NT2/D1 (cell line): ENCODE measurements at regions not wholly inside any gene's neighbourhood (a gene's known extent, or its start where the extent isn't known, plus 50 kb on each side); places are given as distances from the start of the nearest gene placed in this dataset.

Experiments
- DNase-seq: peaks from one replicate; pipeline ENCODE4 v3.0.0-alpha.2; 2011; ENCODE audit warnings: low read depth, low spot score
- H3K27me3 ChIP-seq: 2 replicates; pipeline ENCODE4 v1.6.0; 2011; ENCODE audit warnings: mild to moderate bottlenecking; ENCODE audit not compliant: insufficient read length, insufficient read depth
- H3K36me3 ChIP-seq: 2 replicates; pipeline ENCODE4 v1.6.1; 2011; ENCODE audit warnings: mild to moderate bottlenecking, low read length, mixed read lengths; ENCODE audit not compliant: insufficient read depth, insufficient read length
- H3K4me1 ChIP-seq: 2 replicates; pipeline ENCODE4 v1.5.1; 2011; ENCODE audit not compliant: insufficient read depth, insufficient read length
- H3K4me3 ChIP-seq: 2 replicates; pipeline ENCODE4 v1.5.1; 2011; ENCODE audit warnings: low read depth; ENCODE audit not compliant: insufficient read length
- H3K9ac ChIP-seq: 2 replicates; pipeline ENCODE4 v1.6.0; 2011; ENCODE audit warnings: low read depth; ENCODE audit not compliant: insufficient read length
- H3K9me3 ChIP-seq: 2 replicates; pipeline ENCODE4 v1.5.1; 2011; ENCODE audit warnings: mild to moderate bottlenecking, low read length; ENCODE audit not compliant: insufficient read depth
- SUZ12 ChIP-seq: IDR thresholded peaks from 2 replicates; pipeline ENCODE4 v1.6.1; 2011; ENCODE audit not compliant: insufficient read length, insufficient read depth; ENCODE audit errors: extremely low read depth
- YY1 ChIP-seq: IDR thresholded peaks from 2 replicates; pipeline ENCODE4 v1.6.1; 2011; ENCODE audit not compliant: insufficient read length, insufficient read depth
- ZNF274 ChIP-seq: IDR thresholded peaks from 2 replicates; pipeline ENCODE4 v1.6.1; 2011; ENCODE audit warnings: mild to moderate bottlenecking, low read depth, low read length

GRCh38 chr6:164216839-164217238, 802.3 kb downstream of the QKI start:
- H3K27me3 ChIP-seq, result no peaks in the 10 kb centered on the region
- no peaks in the 10 kb centered on the region for H3K36me3 ChIP-seq
- no peak overlapping the region for H3K4me3 ChIP-seq
- H3K9me3 ChIP-seq, result no peaks in the 10 kb centered on the region
- no peak overlapping the region for H3K9ac ChIP-seq
- no peak for TF ChIP-seq YY1
- no peak for TF ChIP-seq SUZ12
- DNase-seq, result no peak
- H3K4me1 ChIP-seq, result no peaks in the 10 kb centered on the region

GRCh38 chr6:164216368-164216767, 801.9 kb downstream of the QKI start:
- H3K9me3 ChIP-seq, result no peaks in the 10 kb centered on the region
- no peak for DNase-seq
- TF ChIP-seq ZNF274 (no peak), YY1 (no peak), SUZ12 (no peak)
- H3K27me3 ChIP-seq, result no peaks in the 10 kb centered on the region
- H3K4me1 ChIP-seq, result no peaks in the 10 kb centered on the region
- no peaks in the 10 kb centered on the region for H3K36me3 ChIP-seq
- no peak overlapping the region for H3K9ac ChIP-seq
- H3K4me3 ChIP-seq, result no peak overlapping the region

GRCh38 chr6:164214066-164214465, 799.5 kb downstream of the QKI start:
- TF ChIP-seq ZNF274 (no peak), SUZ12 (no peak), YY1 (no peak)
- no peak for DNase-seq
- H3K4me1 ChIP-seq, result no peaks in the 10 kb centered on the region

GRCh38 chr6:164211254-164211653, 796.7 kb downstream of the QKI start:
- DNase-seq, result no peak
- Histone ChIP-seq H3K27me3 (no peaks in the 10 kb centered on the region), H3K9me3 (no peaks in the 10 kb centered on the region), H3K36me3 (no peaks in the 10 kb centered on the region), H3K4me1 (no peaks in the 10 kb centered on the region), H3K4me3 (no peak overlapping the region), H3K9ac (no peak overlapping the region)
- TF ChIP-seq ZNF274 (no peak), YY1 (no peak), SUZ12 (no peak)

More at GRCh38 chr6:164214066-164214465, 799.5 kb downstream of the QKI start:
- Histone ChIP-seq H3K9me3 (no peaks in the 10 kb centered on the region), H3K27me3 (no peaks in the 10 kb centered on the region), H3K4me3 (no peak overlapping the region), H3K36me3 (no peaks in the 10 kb centered on the region), H3K9ac (no peak overlapping the region)

- Histone ChIP-seq H3K4me1 (no peaks in the 10 kb centered on the region), H3K9ac (no peak overlapping the region), H3K9me3 (no peaks in the 10 kb centered on the region), H3K27me3 (no peaks in the 10 kb centered on the region), H3K36me3 (no peaks in the 10 kb centered on the region), H3K4me3 (no peak overlapping the region)
- TF ChIP-seq ZNF274 (no peak), SUZ12 (no peak), YY1 (no peak)
- DNase-seq, result no peak
Measured at GRCh38 chr6:164210783-164211182, 796.3 kb downstream of the QKI start.

GRCh38 chr6:164210323-164210722, 795.8 kb downstream of the QKI start:
- TF ChIP-seq ZNF274 (no peak), YY1 (no peak), SUZ12 (no peak)
- no peaks in the 10 kb centered on the region for H3K36me3 ChIP-seq
- no peak overlapping the region for H3K9ac ChIP-seq
- no peak for DNase-seq
- no peak overlapping the region for H3K4me3 ChIP-seq
- H3K4me1 ChIP-seq, result no peaks in the 10 kb centered on the region
- H3K27me3 ChIP-seq, result no peaks in the 10 kb centered on the region
- no peaks in the 10 kb centered on the region for H3K9me3 ChIP-seq

GRCh38 chr6:164208371-164208770, 793.9 kb downstream of the QKI start:
- H3K4me3 ChIP-seq, result no peak overlapping the region
- no peak for DNase-seq
- TF ChIP-seq SUZ12 (no peak), YY1 (no peak), ZNF274 (no peak)
- no peaks in the 10 kb centered on the region for H3K9me3 ChIP-seq
- no peak overlapping the region for H3K9ac ChIP-seq
- H3K27me3 ChIP-seq, result no peaks in the 10 kb centered on the region
- no peaks in the 10 kb centered on the region for H3K4me1 ChIP-seq
- no peaks in the 10 kb centered on the region for H3K36me3 ChIP-seq

GRCh38 chr6:164206807-164207423, 792.4 kb downstream of the QKI start:
- DNase-seq, result no peak
- no peaks in the 10 kb centered on the region for H3K27me3 ChIP-seq
- no peaks in the 10 kb centered on the region for H3K36me3 ChIP-seq
- no peak for TF ChIP-seq SUZ12
- no peak overlapping the region for H3K9ac ChIP-seq
- no peaks in the 10 kb centered on the region for H3K9me3 ChIP-seq
- H3K4me1 ChIP-seq, result no peaks in the 10 kb centered on the region
- no peak overlapping the region for H3K4me3 ChIP-seq
